ENCODE measurements at regions not wholly inside any gene's neighbourhood (a gene's known extent, or its start where the extent isn't known, plus 50 kb on each side); places are given as distances from the start of the nearest gene placed in this dataset.
A peak's percentile ranks its signal among the peaks of the same experiment; 100 is the strongest.

DNA sequence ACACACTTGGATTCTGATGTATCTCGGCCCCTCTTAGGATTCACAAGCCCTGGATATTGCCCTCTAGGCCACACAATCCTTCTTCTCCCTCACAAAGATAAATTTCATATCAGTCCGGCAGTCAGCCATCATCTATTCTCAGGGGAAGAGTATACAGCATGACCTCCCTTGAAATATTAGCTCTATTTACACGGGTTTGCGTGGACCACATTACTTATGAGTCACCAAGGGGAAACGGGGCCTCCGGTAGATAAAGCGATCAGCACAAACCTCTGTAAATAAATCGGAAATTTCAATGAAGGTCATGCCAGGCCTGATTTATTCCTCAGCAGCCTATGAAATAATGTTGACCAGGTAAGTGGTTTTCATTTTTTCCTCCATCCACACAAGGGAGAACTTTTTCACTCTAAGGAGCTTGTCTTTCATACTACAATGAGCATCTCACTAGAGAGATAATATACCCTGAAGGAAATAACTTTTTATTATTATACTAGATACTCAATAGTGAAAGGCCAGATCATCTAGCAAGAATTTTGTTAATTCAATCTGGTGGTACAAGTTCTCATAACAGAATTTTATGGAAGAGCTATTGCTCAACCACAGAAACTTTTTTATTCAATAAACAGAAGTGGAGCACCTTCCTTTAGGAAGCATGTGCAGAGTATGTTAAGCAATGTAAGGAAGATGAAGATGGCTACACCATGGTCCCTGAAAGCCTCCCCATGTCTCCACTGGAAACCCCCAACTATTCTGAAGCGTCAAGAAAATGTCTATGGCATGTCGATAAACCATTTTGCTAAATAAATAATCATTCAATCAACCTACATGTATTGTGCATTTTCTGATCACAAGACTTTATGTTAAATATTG is 125.2 kb upstream of the PIK3C3 start:
- no peak for DNase-seq (ENCODE audit: low spot score)

DNA sequence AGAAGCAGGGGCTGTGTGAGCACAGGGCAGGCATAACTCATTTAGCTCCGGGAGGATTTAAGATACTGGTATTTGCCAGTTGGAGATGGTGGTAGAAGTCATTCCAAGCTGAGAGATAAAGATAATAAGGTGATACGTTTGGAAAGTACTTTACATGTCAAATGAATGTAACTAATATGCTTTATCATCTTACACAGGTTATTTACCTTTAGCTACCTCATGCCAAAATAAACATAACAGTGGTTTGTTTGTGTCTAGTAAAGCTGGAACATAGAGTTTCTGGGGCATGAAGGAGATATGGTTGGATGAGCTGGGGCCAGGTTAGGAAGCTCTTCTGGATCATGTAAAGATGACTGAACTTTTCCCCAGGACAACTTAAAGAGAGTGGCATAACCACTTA is 126.9 kb upstream of the PIK3C3 start:
- no peak for DNase-seq (ENCODE audit: low spot score)

DNA sequence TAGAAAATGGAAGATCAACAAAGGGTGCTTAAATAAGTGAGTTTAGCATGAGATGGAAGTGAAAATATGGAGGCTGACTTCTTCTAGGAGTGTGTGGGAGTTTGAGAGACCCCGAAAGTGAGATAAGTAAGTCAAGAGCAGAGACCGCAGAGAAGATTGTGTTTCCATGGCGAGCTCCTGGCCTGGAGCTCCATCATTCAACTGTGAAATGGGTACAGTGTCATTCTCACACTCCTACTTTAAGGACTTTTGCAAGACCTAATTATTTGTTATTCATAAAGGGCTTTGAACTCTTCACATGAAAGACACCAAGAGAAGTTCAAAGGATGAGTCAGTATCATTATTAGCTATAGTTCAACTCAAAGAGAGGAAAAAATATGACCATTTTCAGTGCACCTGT is 134.2 kb upstream of the PIK3C3 start:
- DNase-seq (ENCODE audit: low spot score), result no peak

- no peak for DNase-seq (ENCODE audit: low spot score)
Observed at GRCh38 chr18:41818381-41819355, 136.4 kb upstream of the PIK3C3 start.

DNA sequence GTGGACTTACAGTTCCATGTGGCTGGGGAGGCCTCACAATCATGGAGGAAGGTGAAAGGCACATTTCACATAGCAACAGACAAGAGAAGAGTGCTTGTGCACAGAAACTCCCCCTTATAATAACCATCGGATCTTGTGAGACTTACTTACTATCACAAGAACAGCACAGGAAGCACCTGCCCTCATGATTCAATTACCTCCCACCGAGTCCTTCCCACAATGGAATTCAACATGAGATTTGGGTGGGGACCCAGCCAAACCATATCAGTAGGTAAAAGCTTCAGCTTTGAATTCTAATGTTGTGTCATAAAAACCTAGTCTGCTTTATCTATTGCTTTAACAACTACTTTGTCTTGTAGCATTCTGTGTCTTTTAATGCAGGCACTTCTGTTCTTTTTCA is 140.4 kb upstream of the PIK3C3 start:
- DNase-seq (ENCODE audit: low spot score), result no peak

- DNase-seq (ENCODE audit: low spot score), result no peak
Observed at GRCh38 chr18:41809652-41810051, 145.4 kb upstream of the PIK3C3 start.

GRCh38 chr18:41805341-41805740 is 149.7 kb upstream of the PIK3C3 start:
- no peak for DNase-seq (ENCODE audit: low spot score)

DNA sequence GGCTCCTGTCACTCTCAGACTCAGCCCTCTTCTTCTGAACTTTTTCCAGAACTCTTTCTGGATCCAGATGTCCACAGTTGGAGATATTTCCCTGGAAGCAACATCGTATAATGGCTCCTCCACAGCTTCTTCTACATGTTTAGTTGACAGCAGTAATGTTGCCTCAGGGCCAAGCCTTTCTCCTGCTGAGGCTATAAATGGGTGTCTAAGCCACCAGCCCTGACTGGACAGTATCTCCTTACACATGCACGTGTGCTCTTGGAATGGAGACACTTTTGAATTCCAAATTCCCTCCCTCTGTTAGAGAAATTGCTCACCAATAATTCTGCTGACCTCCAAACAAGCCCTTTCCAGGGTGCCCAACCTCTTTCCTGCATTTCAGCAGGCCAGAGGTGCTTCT is 156.2 kb upstream of the PIK3C3 start:
- no peak for DNase-seq (ENCODE audit: low spot score)

- DNase-seq (ENCODE audit: low spot score), result no peak
Observed at GRCh38 chr18:41790687-41791086, 164.3 kb upstream of the PIK3C3 start.

GRCh38 chr18:41789001-41789400 is 166.0 kb upstream of the PIK3C3 start:
- no peak for DNase-seq (ENCODE audit: low spot score)

DNA sequence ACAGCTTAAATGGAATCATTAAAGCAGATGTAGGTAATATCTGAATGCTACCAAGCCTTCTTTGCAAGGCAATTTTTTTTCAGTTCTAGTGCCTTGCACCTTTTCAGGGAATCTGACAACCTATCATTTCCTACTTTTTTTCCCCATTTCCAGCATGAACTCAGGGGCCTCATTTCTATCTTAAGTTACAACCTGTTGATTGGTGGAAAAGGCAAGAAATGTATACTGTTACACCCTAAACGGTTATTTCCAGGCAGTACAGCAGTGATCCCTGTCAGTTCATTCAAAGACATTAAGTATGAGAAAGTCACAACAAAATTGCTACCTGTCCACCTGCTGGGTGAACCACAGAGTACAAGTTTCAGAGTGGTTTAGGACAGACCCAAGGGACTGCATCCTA is 171.2 kb upstream of the PIK3C3 start:
- no peak for DNase-seq (ENCODE audit: low spot score)

DNA sequence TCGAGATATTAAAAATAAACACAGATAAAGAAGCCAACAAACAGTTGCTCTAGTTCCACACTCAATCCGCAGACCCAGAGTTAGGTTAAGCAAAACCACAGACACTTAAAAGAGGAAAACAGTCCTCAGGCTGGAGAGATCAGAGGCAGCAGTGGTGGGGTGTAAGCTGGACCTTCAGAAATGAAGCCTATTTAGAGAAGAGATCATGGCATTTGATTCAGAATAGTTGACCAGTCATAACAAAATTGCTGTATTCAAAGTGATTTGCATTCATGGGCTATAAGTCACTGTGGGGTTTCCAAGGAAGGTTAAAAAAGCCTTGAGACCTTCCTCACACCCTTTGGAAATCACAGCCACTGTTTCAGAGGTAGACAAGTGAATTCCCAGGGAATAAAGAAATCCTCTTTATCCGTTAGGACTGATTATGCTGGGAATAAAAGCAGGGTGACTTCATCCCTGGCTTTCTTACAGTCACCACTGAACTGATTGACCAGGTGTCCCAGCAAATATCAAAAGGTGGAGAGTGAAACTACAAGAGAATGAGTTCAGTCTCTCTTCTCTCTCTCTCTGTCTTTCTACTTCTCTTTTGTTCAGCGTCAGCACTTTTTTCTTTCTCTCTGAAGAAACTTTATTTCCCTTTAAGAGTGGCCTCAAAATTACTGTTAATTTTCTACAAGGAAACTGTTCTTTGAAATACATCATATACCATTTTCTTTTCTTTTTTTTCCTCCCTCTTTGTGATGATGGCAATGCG is 171.8 kb upstream of the PIK3C3 start:
- DNase-seq (ENCODE audit: low spot score), result no peak

DNA sequence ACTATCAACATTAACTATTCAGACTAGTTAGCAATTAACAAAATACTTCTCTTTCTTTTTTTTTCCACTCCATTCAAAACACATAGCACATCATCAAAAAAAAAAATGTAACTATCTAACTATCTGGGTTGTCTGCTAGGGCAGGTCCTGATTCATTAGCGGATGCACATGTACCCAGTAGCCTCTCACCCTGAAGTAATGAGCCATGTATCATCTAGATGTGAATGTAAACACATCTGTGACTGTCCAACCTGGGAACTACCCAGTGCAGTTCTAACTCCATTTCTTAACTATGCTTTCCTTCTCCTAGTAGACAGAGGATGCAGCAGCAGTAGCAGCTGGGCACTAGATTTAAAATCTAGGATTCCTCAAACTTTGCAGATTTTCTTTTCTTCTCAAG is 183.1 kb upstream of the PIK3C3 start:
- DNase-seq (ENCODE audit: low spot score), result no peak

- DNase-seq (ENCODE audit: low spot score), result no peak
Observed at GRCh38 chr18:41769265-41769664, 185.8 kb upstream of the PIK3C3 start.

- DNase-seq (ENCODE audit: low spot score), result no peak
Observed at GRCh38 chr18:41768467-41768866, 186.6 kb upstream of the PIK3C3 start.

GRCh38 chr18:41767960-41768359 is 187.1 kb upstream of the PIK3C3 start:
- DNase-seq (ENCODE audit: low spot score), result peak; percentile 1

DNA sequence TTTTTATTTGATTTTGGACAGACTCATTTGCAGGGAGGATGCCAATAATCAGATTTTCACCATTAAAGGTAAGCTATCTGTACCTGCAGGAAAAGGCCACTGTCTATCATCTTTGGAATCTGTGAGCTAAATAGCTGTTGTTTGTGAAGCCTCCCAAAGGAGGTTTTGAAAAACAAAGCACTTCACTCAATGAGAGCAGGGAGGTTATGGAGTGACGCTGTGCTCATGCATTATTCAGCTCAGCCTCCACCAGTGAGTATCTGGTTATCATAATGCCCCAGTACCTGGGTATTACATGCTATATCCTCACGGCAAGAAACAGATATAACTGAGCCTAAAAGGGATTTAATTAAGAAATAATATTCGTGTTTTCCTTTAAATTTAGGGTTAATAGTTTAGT is 189.6 kb upstream of the PIK3C3 start:
- no peak for DNase-seq (ENCODE audit: low spot score)

DNA sequence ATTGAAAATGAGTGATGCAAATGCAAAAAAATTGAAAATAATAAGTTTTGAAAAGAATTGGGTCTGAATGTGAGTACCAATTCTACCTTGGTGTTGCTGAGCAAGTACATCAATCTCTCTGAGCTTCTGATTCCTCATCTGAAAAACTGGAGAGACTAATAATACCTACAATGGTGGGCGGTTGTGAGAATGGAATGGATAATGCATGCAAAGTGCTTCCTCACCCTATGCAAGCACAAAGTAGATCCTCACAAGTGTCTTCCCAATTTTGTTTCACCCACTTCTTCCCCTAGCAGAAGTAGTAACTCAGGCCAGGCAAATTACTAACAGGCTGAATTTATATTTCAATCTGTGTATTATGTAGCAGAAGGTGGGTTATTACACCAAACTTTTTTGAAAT is 191.7 kb upstream of the PIK3C3 start:
- no peak for DNase-seq (ENCODE audit: low spot score)

- DNase-seq (ENCODE audit: low spot score), result no peak
Observed at GRCh38 chr18:41761333-41762018, 193.6 kb upstream of the PIK3C3 start.

DNA sequence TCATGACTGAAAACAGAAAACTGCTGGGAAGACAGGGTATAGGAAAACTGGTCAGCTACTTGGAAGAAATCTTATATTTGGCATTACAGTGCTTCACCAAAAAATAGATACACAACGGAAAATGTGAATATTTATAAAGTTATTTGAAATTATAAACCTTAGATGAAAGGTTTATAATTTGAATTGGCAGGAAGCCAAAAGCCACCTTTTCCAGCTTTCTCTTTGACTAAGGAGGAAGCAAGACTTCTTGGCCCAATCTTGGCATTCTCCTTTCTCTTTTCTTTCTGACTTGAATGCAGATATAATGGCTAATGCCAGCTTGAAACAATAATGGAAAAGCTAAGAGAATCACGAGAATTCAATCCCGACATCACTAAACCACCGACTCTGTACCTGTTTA is 196.5 kb upstream of the PIK3C3 start:
- no peak for DNase-seq (ENCODE audit: low spot score)

DNA sequence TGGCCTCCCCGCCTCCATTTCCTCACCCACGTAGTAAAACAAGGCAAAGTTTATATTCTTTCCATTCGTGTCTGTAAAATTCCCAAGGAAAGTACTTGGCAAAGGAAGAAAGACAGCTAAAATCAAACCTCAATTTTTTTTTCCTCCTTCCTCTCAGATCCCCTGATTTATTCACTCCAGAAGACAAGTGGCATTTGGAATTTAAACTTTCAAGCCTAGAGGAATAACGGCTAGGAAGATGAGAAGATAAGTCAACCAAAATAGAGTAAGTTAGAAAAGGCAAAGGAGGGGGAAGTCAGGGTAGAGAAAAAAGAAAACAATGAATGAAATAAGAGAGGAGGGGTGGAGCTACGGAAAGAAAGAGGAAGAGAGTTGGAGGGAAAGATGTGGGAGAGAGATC is 198.9 kb upstream of the PIK3C3 start:
- no peak for DNase-seq (ENCODE audit: low spot score)

Data from HT-29 (cell line).